ENCODE measurements at regions not wholly inside any gene's neighbourhood (a gene's known extent, or its start where the extent isn't known, plus 50 kb on each side); places are given as distances from the start of the nearest gene placed in this dataset.

DNA sequence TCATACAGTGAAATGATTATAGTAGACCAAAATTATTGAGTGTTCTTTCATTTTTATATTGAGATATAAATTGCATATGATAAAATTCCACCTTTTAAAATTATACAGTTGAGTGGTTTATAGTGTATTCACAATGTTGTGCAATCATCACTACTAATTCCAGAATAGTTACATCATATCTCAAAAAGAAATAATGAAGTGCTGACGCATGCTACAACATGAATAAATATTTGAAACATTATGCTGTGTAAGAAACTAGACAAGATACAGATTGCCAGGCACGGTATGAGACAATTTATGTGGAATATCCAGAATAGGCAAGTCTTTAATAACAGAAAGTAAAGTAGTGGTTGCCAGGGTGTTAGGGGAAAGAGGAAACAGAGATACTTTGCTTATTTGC lies 871.7 kb downstream of the FAM133A start:
- TF ChIP-seq, protein P1, sequence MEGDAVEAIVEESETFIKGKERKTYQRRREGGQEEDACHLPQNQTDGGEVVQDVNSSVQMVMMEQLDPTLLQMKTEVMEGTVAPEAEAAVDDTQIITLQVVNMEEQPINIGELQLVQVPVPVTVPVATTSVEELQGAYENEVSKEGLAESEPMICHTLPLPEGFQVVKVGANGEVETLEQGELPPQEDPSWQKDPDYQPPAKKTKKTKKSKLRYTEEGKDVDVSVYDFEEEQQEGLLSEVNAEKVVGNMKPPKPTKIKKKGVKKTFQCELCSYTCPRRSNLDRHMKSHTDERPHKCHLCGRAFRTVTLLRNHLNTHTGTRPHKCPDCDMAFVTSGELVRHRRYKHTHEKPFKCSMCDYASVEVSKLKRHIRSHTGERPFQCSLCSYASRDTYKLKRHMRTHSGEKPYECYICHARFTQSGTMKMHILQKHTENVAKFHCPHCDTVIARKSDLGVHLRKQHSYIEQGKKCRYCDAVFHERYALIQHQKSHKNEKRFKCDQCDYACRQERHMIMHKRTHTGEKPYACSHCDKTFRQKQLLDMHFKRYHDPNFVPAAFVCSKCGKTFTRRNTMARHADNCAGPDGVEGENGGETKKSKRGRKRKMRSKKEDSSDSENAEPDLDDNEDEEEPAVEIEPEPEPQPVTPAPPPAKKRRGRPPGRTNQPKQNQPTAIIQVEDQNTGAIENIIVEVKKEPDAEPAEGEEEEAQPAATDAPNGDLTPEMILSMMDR (conservative IDR thresholded peaks at IDR 0.05 in 1 of 2, IDR thresholded peaks at IDR 0.05 in 1 of 2; ENCODE audit: extremely low read depth in 1 of 2, insufficient read depth in 1 of 2, low read depth in 1 of 2, low read length in 2 of 2): no peak
- TF ChIP-seq EZH2 (IDR thresholded peaks at IDR 0.05; ENCODE audit: borderline replicate concordance, low read length): no peak
